ENCODE measurements at regions not wholly inside any gene's neighbourhood (a gene's known extent, or its start where the extent isn't known, plus 50 kb on each side); places are given as distances from the start of the nearest gene placed in this dataset.

DNA sequence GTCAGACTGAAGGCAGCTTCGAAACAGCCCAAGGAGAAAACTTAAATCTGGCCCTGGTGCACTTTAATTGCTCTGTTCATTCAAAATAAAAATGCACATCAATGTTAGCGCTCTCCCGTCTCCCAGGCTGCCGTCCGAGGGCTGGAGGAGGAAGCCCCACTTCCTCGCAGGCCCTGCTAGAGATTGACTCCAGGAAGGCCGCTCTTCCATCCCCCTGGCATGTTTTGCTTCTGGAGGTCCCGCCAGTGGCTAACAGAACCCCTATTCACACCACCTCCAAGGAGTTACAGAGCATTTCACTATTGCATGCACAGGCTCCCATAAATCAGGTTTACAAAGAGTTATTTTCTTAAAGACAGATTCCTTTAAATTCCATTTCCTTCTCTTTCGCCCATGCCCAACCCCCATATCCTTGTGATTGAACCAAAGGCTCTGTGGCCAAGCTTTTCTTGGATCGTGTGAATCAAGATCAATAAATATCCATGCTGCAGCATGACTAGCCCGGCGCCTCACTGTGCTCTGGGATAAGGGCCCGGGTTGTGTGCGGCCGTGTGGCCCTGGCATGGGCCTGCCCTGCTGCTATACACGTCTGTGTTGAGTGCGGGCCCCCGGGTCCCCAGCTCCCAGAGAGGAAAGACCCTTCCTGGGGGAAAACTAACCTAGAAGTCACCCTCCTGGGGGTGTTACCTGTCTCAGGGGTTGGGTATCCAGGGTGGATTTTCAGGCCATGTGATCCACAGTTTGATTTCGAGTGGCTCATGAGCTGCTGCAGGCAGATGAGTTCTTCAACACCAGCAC is 118.7 kb upstream of the GDF10 start:
- TF ChIP-seq, protein P1, sequence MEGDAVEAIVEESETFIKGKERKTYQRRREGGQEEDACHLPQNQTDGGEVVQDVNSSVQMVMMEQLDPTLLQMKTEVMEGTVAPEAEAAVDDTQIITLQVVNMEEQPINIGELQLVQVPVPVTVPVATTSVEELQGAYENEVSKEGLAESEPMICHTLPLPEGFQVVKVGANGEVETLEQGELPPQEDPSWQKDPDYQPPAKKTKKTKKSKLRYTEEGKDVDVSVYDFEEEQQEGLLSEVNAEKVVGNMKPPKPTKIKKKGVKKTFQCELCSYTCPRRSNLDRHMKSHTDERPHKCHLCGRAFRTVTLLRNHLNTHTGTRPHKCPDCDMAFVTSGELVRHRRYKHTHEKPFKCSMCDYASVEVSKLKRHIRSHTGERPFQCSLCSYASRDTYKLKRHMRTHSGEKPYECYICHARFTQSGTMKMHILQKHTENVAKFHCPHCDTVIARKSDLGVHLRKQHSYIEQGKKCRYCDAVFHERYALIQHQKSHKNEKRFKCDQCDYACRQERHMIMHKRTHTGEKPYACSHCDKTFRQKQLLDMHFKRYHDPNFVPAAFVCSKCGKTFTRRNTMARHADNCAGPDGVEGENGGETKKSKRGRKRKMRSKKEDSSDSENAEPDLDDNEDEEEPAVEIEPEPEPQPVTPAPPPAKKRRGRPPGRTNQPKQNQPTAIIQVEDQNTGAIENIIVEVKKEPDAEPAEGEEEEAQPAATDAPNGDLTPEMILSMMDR (IDR thresholded peaks at IDR 0.05), result no peak
- no peak for TF ChIP-seq POLR2A (IDR thresholded peaks at IDR 0.05)

Measured in thyroid gland (tissue), 4 donors.